ENCODE measurements at regions not wholly inside any gene's neighbourhood (a gene's known extent, or its start where the extent isn't known, plus 50 kb on each side); places are given as distances from the start of the nearest gene placed in this dataset.

DNA sequence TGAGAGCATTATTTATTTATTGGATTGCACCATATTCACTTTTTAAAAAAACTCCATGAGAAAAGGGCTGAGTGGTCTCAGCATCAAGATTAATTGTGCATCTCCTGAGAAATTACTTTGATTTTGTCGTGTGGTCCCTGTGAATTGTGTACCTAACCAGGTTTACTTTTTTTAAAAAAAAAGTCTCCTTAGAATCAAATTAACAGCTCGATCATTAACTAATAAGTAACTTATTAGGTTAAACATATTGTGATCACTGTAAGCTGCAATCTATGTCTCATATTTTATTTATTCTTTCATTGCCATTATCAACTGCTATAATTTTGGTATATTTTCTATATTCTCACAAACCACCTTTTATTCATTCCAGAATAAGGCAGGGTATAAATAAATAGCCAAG, 318.2 kb downstream of the ADCYAP1 start:
- TF ChIP-seq, protein P1, sequence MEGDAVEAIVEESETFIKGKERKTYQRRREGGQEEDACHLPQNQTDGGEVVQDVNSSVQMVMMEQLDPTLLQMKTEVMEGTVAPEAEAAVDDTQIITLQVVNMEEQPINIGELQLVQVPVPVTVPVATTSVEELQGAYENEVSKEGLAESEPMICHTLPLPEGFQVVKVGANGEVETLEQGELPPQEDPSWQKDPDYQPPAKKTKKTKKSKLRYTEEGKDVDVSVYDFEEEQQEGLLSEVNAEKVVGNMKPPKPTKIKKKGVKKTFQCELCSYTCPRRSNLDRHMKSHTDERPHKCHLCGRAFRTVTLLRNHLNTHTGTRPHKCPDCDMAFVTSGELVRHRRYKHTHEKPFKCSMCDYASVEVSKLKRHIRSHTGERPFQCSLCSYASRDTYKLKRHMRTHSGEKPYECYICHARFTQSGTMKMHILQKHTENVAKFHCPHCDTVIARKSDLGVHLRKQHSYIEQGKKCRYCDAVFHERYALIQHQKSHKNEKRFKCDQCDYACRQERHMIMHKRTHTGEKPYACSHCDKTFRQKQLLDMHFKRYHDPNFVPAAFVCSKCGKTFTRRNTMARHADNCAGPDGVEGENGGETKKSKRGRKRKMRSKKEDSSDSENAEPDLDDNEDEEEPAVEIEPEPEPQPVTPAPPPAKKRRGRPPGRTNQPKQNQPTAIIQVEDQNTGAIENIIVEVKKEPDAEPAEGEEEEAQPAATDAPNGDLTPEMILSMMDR (IDR thresholded peaks at IDR 0.05; ENCODE audit: borderline replicate concordance, extremely low read depth, low read length, poor library complexity, severe bottlenecking) = no peak
- no peak for TF ChIP-seq EZH2 (IDR thresholded peaks at IDR 0.05; ENCODE audit: borderline replicate concordance, low read depth, low read length, severe bottlenecking)

Data from DND-41 (cell line).